A673 (cell line): ENCODE measurements at regions not wholly inside any gene's neighbourhood (a gene's known extent, or its start where the extent isn't known, plus 50 kb on each side); places are given as distances from the start of the nearest gene placed in this dataset.

Experiments used
- EZH2 ChIP-seq: fragments of 200-600 bp; sonication (generic); IDR thresholded peaks from 2 replicates; pipeline ENCODE4 v1.6.1; 2017; ENCODE audit warnings: borderline replicate concordance, low read depth, mild to moderate bottlenecking, mixed read lengths, antibody characterized with exemption, low read length; ENCODE audit not compliant: poor library complexity, severe bottlenecking
- TF ChIP-seq, protein P1 (sequence below): fragments of 300-800, 200-600 bp; sonication (generic); conservative IDR thresholded peaks from 2 replicates; pipeline ENCODE4 v1.5.1; 2017; ENCODE audit warnings: low read depth, mild to moderate bottlenecking, antibody characterized with exemption, low read length, moderate library complexity, mixed read lengths

DNA sequence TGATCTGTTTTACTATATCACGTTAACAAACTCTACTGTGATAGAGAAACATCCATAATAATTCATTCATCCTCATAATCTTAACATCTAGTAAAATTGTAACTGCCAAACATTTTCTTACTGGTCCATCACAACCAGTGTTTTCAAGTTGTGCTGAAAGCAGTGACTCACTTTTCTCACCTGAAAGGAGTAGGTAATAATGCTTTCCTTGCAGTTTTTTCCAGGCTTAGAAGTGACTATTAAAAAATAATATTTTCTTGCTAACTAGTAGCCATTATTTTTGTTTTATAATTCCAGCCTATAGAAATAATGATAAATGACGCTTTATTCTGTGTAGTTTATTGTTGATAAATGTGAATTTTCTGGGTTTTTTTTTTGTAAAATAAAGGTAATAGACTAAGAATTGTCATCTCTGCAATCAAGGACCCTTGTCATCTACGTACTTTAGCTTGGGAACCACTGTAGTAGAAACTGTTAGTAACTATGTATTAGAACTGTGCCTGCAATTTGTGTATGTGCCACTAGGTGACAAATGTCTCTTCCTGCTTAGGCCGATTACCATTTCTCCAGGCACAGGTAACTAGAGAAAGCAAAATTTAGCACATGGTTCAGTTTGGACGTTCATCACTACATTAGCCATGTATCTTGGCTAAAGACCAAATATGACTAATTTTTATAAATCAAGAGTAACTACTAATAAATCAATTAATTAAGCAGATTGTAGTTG, 409.4 kb upstream of the ERCC4 start:
- TF ChIP-seq, protein P1, sequence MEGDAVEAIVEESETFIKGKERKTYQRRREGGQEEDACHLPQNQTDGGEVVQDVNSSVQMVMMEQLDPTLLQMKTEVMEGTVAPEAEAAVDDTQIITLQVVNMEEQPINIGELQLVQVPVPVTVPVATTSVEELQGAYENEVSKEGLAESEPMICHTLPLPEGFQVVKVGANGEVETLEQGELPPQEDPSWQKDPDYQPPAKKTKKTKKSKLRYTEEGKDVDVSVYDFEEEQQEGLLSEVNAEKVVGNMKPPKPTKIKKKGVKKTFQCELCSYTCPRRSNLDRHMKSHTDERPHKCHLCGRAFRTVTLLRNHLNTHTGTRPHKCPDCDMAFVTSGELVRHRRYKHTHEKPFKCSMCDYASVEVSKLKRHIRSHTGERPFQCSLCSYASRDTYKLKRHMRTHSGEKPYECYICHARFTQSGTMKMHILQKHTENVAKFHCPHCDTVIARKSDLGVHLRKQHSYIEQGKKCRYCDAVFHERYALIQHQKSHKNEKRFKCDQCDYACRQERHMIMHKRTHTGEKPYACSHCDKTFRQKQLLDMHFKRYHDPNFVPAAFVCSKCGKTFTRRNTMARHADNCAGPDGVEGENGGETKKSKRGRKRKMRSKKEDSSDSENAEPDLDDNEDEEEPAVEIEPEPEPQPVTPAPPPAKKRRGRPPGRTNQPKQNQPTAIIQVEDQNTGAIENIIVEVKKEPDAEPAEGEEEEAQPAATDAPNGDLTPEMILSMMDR = peak; percentile 29
- no peak for TF ChIP-seq EZH2
